ENCODE measurements at regions not wholly inside any gene's neighbourhood (a gene's known extent, or its start where the extent isn't known, plus 50 kb on each side); places are given as distances from the start of the nearest gene placed in this dataset.

- Mint-ChIP-seq H3K27me3 (ENCODE audit: low read depth) (no peaks in the 10 kb centered on the region), H3K4me1 (peaks cover 2% of the 10 kb centered on the region in 2 experiments; a peak in 2 of 4 replicates), H3K36me3 (ENCODE audit: insufficient read depth in 1 of 3, low read depth in 3 of 3) (no peaks in the 10 kb centered on the region; a peak in 1 of 7 replicates), H3K4me3 (no peak overlapping the region), H3K27ac (no peak overlapping the region), H3K9me3 (peaks cover 53 to 55% of the 10 kb centered on the region in 2 experiments)
- DNase-seq = no peak
- Histone ChIP-seq H3K27ac (ENCODE audit: insufficient read length, low read depth, low read length) (no peak overlapping the region), H3K79me1 (ENCODE audit: insufficient read depth, low read depth, low read length, poor library complexity, severe bottlenecking) (no peaks in the 10 kb centered on the region), H3K9me3 (ENCODE audit: control insufficient read depth, low read depth, low read length) (peaks cover 21% of the 10 kb centered on the region), H2BK12ac (ENCODE audit: insufficient read length, low read depth, low read length) (no peak overlapping the region), H2BK120ac (ENCODE audit: low read depth, low read length, poor library complexity, severe bottlenecking) (no peak overlapping the region), H3K56ac (ENCODE audit: insufficient read length, low read depth, low read length) (no peak overlapping the region), H3K14ac (ENCODE audit: insufficient read depth, low read length) (no peak overlapping the region), H2AFZ (ENCODE audit: low read length) (no peak overlapping the region), H3K27me3 (ENCODE audit: insufficient read depth, low read length) (no peaks in the 10 kb centered on the region), H4K20me1 (ENCODE audit: control insufficient read depth, insufficient read depth, insufficient read length) (no peaks in the 10 kb centered on the region), H2BK5ac (ENCODE audit: insufficient read length, low read length) (no peak overlapping the region), H2BK20ac (ENCODE audit: low read depth, low read length, poor library complexity, severe bottlenecking) (no peak overlapping the region), H2AK5ac (ENCODE audit: insufficient read length, low read length) (no peak overlapping the region), H3K4ac (ENCODE audit: low read depth, low read length) (no peak overlapping the region), H3K9ac (ENCODE audit: extremely low read depth, insufficient read length, low read length) (no peak overlapping the region), H4K8ac (replicated peaks; ENCODE audit: insufficient read length, low read depth, low read length) (no peak overlapping the region), H3K79me2 (ENCODE audit: insufficient read depth, low read length) (no peaks in the 10 kb centered on the region; the same call in 1 of the 2 replicates), H3K23me2 (ENCODE audit: insufficient read length, low read depth, low read length, poor library complexity, severe bottlenecking) (no peaks in the 10 kb centered on the region), H4K5ac (ENCODE audit: insufficient read length, low read depth, low read length) (no peak overlapping the region), H3T11ph (ENCODE audit: low read length) (no peak overlapping the region), H3K18ac (ENCODE audit: insufficient read length, low read depth, low read length) (no peak overlapping the region), H3K4me1 (ENCODE audit: insufficient read depth, low read length) (no peaks in the 10 kb centered on the region; the same call in 1 of the 2 replicates), H2BK15ac (ENCODE audit: low read depth, low read length) (no peak overlapping the region), H4K91ac (ENCODE audit: insufficient read length, low read depth, low read length) (no peak overlapping the region), H3K23ac (ENCODE audit: insufficient read length, low read depth, low read length) (no peak overlapping the region), H3K4me2 (ENCODE audit: insufficient read depth, insufficient read length, low read length) (no peak overlapping the region)
- no CpG with 5 or more reads among the region's 1 CpG for WGBS (ENCODE audit: extremely low coverage, insufficient read length, low lambda C conversion rate)
- TF ChIP-seq, protein P1, sequence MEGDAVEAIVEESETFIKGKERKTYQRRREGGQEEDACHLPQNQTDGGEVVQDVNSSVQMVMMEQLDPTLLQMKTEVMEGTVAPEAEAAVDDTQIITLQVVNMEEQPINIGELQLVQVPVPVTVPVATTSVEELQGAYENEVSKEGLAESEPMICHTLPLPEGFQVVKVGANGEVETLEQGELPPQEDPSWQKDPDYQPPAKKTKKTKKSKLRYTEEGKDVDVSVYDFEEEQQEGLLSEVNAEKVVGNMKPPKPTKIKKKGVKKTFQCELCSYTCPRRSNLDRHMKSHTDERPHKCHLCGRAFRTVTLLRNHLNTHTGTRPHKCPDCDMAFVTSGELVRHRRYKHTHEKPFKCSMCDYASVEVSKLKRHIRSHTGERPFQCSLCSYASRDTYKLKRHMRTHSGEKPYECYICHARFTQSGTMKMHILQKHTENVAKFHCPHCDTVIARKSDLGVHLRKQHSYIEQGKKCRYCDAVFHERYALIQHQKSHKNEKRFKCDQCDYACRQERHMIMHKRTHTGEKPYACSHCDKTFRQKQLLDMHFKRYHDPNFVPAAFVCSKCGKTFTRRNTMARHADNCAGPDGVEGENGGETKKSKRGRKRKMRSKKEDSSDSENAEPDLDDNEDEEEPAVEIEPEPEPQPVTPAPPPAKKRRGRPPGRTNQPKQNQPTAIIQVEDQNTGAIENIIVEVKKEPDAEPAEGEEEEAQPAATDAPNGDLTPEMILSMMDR (conservative IDR thresholded peaks at IDR 0.05) = no peak
Observed at GRCh38 chrX:141405486-141405852, 163.2 kb upstream of the SPANXC start.
